Choroid plexus epithelial cell (primary cell): ENCODE measurements at regions not wholly inside any gene's neighbourhood (a gene's known extent, or its start where the extent isn't known, plus 50 kb on each side); places are given as distances from the start of the nearest gene placed in this dataset.

ENCODE experiments used
- DNase-seq: peaks from one replicate; pipeline ENCODE4 v3.0.0-alpha.2; 2010; ENCODE audit warnings: low read depth
- H3K4me3 ChIP-seq: 2 replicates; pipeline ENCODE4 v1.5.1; 2011; ENCODE audit warnings: low read depth, mild to moderate bottlenecking, control low read depth, low read length, moderate library complexity
- TF ChIP-seq, protein P1 (sequence below): conservative IDR thresholded peaks from 2 replicates; pipeline ENCODE4 v1.5.1; 2011; ENCODE audit warnings: low read depth, mild to moderate bottlenecking, control low read depth, inconsistent platforms, low read length, moderate library complexity

- TF ChIP-seq, protein P1, sequence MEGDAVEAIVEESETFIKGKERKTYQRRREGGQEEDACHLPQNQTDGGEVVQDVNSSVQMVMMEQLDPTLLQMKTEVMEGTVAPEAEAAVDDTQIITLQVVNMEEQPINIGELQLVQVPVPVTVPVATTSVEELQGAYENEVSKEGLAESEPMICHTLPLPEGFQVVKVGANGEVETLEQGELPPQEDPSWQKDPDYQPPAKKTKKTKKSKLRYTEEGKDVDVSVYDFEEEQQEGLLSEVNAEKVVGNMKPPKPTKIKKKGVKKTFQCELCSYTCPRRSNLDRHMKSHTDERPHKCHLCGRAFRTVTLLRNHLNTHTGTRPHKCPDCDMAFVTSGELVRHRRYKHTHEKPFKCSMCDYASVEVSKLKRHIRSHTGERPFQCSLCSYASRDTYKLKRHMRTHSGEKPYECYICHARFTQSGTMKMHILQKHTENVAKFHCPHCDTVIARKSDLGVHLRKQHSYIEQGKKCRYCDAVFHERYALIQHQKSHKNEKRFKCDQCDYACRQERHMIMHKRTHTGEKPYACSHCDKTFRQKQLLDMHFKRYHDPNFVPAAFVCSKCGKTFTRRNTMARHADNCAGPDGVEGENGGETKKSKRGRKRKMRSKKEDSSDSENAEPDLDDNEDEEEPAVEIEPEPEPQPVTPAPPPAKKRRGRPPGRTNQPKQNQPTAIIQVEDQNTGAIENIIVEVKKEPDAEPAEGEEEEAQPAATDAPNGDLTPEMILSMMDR, result no peak
- no peak for DNase-seq
Observed at GRCh38 chr6:156487877-156488276, 289.3 kb upstream of the ARID1B start.

GRCh38 chr6:156485150-156485549, 292.0 kb upstream of the ARID1B start:
- TF ChIP-seq, protein P1, result no peak
- H3K4me3 ChIP-seq, result no peak overlapping the region
- DNase-seq, result no peak

More at GRCh38 chr6:156487877-156488276, 289.3 kb upstream of the ARID1B start:
- H3K4me3 ChIP-seq, result no peak overlapping the region

GRCh38 chr6:156474507-156475120, 302.6 kb upstream of the ARID1B start:
- H3K4me3 ChIP-seq, result no peak overlapping the region
- TF ChIP-seq, protein P1, result no peak
- no peak for DNase-seq

DNA sequence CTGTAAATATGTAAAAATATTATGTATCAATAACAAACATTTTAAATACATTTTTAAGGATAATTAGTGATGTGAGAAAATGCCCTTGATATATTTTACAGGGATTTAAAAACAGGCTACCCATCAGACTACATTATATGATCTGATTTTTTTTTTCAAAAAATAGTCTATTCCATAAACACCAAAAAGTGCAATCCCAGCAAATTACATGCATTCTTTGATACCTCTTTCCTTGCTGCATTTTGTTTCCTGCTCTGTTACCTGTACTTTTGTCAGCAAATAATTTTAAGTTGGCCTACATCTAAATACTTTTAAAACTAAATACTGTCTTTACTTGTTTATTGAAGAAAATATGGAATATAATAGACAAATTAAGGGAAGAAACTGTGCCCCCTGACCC, 306.2 kb upstream of the ARID1B start:
- no peak overlapping the region for H3K4me3 ChIP-seq
- TF ChIP-seq, protein P1, result no peak
- no peak for DNase-seq

DNA sequence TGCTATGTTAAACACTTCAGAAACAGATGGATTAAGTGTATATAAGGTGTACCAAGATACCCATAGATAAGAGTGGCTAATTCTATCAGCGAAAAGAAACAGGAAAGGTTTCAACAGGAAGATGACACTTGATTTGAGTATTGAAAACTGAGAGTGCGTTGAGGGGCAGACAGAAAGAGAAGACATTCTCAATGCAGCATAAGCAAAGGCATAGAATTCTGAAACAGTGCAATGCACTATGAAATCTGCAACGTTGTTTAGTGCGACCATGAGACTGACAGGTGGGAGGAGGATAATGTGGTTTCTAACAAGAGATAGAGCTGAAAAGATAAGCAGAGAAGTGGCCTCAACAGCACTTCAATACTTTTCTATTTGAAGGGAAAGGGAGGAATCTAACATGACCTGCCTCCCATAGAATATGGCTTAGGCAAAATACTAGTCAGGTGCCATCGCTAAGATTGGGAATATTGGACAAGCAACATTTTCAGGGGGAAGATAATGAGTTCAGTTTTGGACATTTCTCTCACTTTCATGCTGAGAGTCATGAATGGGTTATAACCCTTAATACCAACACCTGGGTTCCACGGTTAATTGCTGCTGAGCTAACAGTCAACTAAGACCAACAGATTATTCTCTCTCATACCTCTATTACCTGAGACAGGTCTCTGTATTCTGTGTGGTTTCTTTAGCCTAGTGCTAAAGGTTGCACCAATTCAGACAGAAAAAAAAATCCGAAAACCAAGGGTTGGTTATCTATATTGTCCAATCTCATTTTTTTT, 312.9 kb upstream of the ARID1B start:
- no peak for DNase-seq
- TF ChIP-seq, protein P1, result no peak
- no peak overlapping the region for H3K4me3 ChIP-seq

DNA sequence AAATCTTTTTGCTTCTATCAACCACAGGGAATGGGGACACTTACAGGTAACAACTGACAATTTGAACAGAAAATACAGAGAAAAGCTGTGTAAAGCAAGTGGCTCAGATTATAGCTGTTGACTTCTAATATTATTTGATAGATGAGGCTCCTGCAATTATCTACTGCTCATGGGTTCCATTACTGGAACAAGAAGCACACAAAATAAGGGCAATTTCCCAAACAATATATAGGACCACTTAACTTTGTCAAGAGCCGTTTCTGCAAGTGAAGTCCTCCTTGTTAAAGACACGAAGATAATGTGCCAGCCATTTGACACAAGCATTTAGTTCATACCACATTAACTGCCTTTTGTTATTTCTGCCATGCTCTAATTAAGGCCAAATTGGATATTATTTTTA, 315.5 kb upstream of the ARID1B start:
- no peak overlapping the region for H3K4me3 ChIP-seq
- TF ChIP-seq, protein P1, result no peak
- no peak for DNase-seq
